GM21717 (cell line): ENCODE measurements at regions not wholly inside any gene's neighbourhood (a gene's known extent, or its start where the extent isn't known, plus 50 kb on each side); places are given as distances from the start of the nearest gene placed in this dataset.
"Not testable (repeated sequence)": the region's sequence is repeated elsewhere in the genome, so short reads cannot be mapped to it uniquely, and the experiment has no call there.

Experiments used
- ATAC-seq: cut with Tn5 transposase; IDR thresholded peaks from one replicate; pipeline ENCODE4 v1.9.1; 2021; ENCODE audit warnings: mild to moderate bottlenecking, moderate library complexity; ENCODE audit not compliant: unreplicated experiment

DNA sequence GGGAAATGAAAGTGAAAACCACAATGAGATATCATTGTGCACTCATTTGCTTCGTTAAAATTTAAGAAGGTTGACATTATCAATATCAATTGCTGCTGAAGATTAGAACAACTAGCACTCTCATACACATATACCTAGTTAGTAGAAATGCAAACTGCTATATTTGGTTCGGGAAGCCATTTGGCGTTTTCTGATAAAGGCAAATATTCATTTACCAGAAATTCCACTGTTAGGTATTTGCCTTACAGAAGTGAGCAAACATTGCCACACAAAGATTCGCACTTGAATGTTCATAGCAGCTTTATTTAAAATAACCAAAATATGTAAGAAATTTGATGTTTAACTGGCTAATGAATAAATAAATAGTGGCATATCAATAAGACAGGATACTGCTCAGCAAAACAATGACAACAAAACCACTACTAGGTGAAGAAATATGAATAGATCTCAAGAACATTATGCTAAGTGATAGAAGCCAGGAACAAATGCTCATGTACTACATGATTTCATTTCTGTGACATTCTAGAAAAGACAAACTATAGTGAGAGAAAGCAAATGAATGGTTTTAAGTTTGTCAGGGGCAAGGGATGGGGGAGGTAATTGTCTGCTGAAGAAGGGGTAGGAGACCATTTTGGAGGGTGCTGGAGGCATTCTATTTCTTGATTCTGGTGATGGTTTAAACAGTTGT lies 387.8 kb downstream of the PTH2R start:
- no peak for ATAC-seq

DNA sequence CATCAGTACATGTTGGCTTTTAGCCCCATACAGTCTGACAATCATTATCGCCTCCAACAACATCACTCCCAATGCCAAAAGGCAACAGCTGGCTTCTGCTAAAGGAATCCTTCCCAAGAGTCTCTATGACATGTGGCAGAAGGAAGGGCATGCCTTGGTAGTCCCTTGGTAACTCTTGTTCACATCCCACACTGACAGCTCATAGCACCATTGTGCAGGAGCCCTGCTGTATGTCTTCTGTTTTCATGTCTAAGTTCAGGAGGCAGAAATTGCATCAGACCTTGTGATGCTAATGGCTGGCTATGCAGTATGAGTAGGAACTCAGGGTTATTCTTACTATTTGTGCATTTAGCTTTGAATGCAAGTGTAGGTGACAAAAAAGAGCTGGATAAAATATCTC lies 392.1 kb downstream of the PTH2R start:
- no peak for ATAC-seq

DNA sequence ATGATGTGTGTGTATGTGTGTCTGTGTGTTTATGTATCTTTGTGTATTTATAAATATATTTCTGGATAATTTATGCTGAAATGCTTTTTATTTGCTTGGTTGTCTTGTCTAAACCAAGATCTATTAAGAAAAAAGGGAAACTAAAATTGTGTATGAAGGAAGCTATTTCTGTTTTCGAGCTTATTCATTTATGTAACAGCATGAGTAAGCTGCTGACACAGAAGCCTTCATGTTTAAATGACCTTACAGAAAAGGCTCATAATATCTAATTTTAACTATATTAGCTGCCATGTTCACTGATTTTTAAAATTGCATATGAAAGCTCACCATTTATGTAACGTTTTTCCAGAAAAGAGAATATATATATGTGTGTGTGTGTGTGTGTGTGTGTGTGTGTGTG lies 392.8 kb downstream of the PTH2R start:
- ATAC-seq, result no peak

- not testable (repeated sequence) for ATAC-seq
Observed at GRCh38 chr2:208800887-208801286, 394.3 kb downstream of the PTH2R start.

GRCh38 chr2:208807756-208808155 lies 401.2 kb downstream of the PTH2R start:
- no peak for ATAC-seq

- ATAC-seq, result not testable (repeated sequence)
Observed at GRCh38 chr2:208811885-208812284, 405.3 kb downstream of the PTH2R start.

- no peak for ATAC-seq
Observed at GRCh38 chr2:208819190-208819589, 412.6 kb downstream of the PTH2R start.

DNA sequence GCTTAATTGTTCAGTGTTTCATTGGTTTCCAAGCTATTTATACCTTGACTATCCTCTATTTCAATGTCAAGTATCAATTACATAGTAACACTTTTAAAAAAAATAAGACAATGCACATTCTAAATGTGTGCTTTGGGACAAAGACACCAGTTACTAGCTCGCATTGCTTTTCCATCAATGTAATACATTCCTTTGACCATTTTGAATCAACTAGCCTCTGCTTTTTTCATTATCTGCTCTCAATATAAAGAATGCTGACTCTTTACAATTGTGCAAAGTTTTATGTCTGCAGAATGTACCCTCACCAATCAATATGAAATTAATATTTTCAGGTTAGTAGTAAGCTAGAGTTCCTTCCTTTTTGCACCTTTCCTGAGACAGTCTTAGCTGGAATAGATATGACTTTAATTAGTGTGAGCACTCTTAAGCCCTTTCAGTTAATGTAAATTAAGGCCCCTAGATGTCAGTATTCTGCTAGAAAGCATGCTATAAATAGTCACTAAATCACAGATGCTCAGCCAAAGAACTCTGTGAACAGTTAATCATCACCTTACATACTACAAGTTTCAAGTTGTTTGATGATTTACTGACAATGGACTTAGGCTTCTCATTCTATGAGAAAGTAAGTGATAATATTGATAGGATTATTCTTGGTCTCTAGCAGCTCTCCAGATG lies 413.6 kb downstream of the PTH2R start:
- ATAC-seq, result no peak

DNA sequence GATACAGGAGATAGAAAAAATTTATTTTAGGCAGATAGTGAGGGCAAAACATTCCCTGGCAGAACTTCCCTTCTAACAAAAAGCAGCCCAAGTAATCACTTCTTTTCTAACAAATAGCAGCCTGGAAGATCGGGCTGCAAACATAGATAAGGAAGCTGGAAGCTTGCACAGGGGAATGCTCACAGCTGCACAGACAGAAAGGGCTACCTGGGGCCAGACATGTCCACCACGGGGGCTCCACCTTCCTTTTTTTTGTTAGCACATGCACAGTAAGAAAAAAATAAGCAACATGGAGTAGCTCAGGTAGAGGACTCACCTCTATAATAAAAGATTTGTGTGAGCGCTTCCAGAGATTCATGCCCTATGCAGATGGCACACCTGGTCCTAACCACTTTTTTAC lies 420.5 kb downstream of the PTH2R start:
- no peak for ATAC-seq

DNA sequence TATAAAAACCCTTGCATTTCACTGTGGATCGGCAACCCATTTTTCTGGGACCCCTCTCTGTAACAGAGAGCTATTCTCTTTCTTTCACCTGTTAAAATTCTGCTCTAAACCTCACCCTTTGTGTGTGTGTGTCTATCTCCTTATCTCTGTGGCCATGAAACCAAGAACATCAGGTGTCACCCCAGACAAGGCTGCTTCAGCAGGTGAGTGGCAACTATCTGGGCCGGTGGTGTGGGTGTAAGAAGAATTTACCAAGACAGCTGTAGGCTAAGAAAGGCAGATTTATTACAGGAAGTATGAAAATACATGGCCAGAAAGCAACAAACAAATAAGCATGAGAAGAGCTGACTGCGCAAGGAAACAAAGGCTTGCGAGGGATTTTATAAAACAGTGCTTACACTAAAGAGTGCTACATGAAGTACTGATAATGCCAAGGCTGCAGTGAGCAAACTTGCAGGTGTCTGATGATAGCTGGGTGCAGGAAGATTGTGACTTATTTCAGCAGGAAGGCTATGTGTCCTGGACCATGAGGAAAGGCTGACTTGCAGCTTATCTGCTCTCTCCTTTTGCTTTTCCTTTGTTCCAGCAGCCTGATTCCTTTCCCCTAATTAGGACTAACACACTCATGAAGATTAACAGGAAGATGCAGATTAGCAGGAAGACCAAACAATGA lies 421.1 kb downstream of the PTH2R start:
- ATAC-seq, result no peak

GRCh38 chr2:208830203-208830602 lies 423.6 kb downstream of the PTH2R start:
- no peak for ATAC-seq

DNA sequence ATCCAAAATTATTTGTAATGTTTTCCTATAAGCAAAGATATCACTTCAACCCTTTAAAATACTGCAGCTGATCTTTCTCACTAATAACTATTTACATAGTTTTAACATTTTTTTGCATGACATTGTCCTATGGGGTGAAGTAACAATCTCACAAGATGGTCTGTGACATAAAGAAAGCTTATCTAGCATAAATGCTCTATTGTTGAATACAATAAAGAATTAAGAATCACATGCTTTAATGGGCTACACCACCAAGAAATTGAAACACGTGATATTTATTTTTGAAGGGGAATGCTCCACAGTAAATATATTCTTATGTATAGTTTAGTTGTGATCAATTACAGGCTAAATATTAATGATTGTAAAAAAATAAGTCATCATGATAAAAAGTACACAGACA lies 441.1 kb downstream of the PTH2R start:
- no peak for ATAC-seq

DNA sequence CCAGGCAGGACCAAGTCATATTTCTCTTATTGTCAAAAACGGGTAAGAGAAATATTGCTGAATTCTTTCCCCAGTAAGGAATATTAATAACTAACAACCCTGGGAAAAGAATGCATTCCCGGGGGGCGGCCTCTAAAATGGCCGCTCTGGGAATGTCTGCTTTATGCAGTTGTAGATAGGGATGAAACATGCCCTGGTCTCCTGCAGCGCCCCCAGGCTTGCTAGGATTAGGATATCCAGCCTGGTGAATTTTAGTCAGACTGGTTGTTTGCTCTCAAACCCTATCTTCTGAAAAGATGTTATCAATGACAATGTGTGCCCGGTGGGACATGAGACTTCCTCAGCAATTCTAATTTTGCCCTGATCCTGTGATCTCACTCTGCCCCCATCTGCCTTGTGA lies 448.1 kb downstream of the PTH2R start:
- ATAC-seq, result no peak

GRCh38 chr2:208867374-208867773 lies 460.8 kb downstream of the PTH2R start:
- no peak for ATAC-seq

GRCh38 chr2:208872591-208872990 lies 466.0 kb downstream of the PTH2R start:
- ATAC-seq, result peak; percentile 72

DNA sequence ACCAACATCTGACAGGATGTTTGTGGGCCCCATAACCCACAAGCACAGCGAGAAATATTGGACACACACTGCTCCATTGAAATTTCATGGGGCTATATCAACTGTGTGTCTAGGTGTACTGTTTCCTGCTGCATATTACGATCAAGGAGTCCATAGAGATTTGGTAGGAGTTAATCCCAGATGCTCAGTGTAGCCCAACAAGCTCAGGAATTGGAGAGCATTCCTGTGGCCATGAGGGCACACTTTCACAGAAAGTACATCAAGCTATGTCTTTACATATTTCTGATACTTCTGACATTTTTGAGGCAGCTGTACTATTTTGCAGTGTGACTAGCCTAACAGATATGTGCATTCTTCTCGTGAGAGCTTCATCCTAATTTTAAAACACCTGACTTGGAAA lies 473.1 kb downstream of the PTH2R start:
- no peak for ATAC-seq

GRCh38 chr2:208880171-208880570 lies 473.6 kb downstream of the PTH2R start:
- ATAC-seq, result no peak

DNA sequence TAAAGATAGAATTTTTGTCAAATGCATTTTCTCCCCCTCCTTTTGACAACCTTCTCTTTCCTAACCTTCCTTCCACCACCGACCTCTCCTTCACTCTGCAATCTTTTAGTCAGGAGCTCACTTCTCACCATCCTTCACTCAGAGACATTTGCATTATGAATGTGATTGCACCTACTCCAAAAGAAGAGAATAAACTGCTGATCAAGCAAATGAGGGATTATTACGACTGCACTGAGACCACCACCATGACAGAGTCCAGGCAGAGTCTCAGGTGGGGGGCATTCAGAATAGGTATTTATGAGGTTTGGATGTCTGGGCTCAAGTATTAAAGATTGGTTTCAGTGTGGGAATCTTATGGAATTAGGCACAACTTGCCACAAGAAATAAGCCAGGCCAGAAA lies 483.9 kb downstream of the PTH2R start:
- no peak for ATAC-seq

DNA sequence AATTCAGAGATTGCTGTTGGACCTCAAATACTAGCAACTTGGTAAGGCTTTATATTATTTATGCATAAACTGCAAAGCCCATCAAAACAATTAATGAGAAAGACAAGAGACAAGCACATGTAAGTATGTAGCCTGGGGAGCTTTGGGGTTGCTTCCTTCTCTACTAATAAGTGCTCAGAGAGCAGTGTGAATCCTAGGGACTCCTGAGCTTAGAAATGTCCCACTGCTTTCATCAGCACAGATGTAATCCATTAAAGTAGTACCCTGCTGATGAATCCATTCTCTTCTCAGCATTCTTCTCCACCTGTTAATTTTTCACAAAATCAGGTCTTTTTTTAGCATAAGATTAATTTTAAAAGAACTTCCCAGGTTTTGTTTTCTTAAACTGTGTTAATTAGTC lies 485.6 kb downstream of the PTH2R start:
- no peak for ATAC-seq

DNA sequence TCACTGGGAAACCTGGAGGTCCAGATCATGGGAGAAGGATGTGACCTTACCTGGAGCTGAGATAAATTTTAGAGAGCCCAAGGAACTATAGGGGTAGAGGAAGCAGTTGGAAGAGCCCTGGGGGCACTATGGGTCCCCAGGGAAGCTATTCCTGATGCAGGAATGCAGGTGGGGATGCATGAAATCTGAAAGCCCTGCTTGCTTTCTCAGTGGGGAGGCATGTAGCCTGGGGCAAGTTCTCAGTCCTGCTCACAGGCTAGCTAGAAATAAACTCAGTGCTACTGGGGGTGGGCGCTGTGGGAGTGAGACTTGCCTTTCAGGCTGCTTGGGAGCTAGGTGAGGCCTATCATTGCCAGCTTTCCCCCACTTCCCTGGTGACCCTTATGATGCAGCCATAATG lies 499.7 kb downstream of the PTH2R start:
- ATAC-seq, result no peak

DNA sequence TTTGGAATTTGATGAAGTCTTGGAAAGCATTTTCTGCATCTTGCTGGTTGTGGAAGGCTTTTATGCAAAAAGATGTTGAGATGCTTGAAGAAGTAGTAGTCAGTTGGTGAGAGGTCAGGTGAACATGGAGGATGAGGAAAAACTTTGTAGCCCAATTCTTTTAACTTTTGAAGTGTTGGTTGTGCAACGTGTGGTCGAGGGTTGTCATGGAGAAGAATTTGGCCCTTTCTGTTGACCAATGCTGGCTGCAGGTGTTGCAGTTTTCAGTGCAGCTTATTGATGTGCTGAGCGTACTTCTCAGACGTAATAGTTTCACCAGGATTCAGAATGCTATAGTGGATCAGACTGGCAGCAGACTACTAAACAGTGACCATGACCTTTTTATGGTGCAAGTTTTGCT lies 508.4 kb upstream of the MAP2 start:
- no peak for ATAC-seq

GRCh38 chr2:208916881-208917280 lies 507.0 kb upstream of the MAP2 start:
- ATAC-seq, result no peak
